Tongue (tissue), 1 donor: ENCODE measurements at regions not wholly inside any gene's neighbourhood (a gene's known extent, or its start where the extent isn't known, plus 50 kb on each side); places are given as distances from the start of the nearest gene placed in this dataset.
"Not testable (repeated sequence)": the region's sequence is repeated elsewhere in the genome, so short reads cannot be mapped to it uniquely, and the experiment has no call there.

ENCODE experiments used
- DNase-seq: peaks from one replicate; pipeline ENCODE4 v3.0.0-alpha.2; 2015

DNA sequence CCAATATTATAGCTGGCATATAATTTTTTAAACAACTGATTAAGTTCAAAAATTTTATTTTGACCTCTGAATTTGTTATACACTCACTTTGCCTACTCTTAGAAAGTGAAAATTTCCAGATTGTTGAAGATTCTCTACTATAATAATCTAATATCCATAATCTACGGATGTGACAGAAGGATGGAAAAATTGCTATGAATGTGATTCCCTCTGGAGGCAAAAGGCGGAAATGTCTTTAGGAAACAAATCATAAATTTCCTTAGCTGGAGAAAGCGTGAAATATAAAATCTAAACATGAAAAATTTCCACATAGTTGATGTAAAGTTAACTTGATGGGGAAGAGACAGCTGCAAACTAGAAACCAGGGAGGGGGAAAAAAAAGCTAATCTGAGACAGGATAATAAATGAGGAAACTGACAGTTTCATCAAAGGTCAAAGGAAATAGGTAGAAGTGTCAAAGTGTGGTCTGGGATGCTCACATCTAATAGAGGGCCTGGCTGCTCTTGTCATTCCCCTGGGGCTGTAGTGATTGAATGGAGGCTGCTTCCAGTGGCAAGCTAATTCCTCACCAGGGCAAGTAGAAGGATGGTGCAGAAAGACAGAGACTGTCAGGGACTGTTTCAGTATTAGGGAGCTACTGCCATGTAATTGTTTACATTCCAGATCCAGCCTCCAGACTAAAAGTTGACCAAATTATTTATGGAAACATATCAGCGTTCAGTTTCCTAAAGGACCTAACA is 264.5 kb downstream of the SDHAF3 start:
- no peak for DNase-seq

DNA sequence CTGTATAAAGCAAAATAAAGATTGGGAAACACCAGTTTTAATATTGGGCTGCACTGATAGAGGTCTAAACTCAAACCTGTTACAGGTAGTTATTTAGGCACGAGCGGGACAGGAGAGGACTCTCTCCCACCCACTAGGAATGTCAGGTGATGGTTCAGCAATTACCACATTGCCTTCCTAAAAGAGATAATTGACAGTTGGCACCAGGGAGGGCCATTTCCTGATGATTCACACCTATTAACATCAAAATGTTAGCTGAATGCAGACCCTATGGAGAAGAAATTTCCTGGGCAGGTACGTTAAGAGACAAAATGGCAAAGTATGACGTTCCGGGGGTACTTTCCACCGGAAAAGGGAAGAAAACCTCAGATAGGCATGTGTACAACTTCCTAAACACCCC is 272.6 kb downstream of the SDHAF3 start:
- DNase-seq = no peak

DNA sequence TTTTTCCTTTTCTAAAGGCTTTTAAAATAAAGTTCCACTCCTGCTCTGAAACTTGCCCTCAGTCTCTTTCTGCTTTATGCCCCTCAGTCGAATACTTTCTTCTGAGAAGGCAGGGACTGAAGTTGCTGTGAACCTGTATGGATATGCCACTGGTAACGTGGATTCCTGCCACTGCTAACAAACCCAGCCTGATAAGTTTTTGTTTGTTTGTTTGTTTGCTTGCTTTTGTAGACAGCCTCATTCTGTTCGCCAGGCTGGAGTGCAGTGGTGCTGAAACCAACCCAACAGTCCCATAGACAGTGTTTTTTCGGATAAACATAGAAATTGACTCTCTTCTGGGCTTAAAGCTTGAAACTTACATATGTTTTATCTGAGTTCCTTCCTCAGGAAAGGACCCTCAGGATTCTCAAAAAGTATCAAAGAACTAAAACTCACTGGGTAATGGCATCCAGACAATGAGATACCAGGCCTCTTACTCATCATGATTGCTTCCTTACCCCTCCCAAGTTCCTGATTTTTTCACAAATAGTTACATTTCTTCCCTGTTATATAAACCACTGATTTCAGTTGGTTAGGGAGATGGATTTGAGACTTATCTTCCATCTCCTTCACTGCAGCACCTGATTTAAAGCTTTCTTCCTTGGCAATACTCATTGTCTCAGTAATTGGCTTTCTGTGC is 273.6 kb downstream of the SDHAF3 start:
- no peak for DNase-seq

DNA sequence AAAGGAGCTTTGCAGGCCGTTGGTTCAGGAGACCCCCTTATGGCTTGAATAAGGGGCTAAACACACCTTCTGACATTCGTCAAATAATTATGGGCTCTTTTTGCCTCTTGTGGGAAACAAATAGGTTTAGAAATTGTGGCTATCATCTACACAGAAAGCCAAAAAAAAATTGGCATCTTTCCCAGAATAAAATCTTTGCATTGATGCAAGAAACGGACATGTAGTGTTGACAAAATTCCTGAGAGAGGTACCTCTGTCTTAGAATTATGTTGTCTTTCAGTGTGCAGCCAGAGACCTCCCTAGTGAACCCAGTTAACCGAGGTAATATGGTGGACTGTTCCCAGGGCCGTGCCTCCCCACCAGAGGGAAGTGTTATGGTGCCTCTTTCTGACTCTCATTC is 283.9 kb downstream of the SDHAF3 start:
- no peak for DNase-seq

DNA sequence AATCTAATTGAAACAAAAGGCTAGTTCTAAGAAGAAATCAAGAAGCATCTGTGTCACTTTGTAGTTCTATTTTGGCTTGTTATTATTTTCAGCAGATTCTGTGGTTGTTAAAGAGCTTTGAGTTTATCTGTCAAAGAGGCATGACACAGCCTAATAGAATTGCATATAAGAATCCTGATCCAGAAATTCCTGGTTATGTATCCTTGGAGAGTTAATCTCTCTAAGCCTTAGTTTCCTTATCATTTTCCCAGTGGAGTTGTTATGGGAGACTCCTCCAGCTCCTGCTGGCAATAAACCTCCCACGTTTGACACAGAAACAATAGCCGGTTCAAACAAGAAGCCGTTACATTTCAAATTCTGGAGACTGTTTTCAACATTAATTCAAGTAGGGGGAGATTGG is 288.3 kb downstream of the SDHAF3 start:
- no peak for DNase-seq

DNA sequence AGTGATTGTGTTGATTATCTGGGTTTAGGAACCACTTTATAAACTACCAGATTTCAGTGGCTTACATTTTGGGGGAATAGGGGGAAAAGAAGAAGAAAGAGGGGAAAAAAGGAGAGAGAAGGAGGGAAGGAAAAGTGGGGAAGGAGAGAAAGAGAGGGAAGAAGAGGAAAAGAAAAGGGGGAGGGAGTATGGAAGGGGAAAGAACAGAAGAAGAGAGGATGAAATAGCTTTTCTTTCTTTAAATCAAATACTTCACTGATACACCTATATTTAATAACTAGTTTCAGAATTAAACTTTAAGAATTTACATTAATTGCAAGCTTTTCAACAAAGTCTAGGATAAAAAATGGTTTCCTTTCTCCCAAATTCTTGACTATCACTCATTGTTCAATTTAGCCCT is 289.6 kb downstream of the SDHAF3 start:
- DNase-seq = no peak

DNA sequence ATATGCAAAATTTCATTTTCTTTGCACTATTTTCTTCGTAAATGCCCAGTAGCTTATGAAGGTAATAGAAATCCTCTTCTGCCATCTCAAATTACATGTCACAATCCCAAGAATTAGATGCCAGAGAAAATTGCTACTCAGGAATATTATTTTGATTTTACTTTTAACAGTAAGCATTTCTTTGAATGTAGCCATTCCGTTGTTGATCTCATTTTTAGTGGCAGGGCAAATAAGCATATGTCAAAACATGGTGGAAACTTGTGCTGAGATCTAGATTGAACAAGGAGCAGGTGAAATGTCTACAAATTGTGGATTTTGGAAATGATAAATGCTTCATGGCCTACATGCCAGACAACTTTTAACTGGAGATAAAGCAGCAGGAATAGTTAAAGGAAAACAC is 291.8 kb downstream of the SDHAF3 start:
- DNase-seq = no peak

DNA sequence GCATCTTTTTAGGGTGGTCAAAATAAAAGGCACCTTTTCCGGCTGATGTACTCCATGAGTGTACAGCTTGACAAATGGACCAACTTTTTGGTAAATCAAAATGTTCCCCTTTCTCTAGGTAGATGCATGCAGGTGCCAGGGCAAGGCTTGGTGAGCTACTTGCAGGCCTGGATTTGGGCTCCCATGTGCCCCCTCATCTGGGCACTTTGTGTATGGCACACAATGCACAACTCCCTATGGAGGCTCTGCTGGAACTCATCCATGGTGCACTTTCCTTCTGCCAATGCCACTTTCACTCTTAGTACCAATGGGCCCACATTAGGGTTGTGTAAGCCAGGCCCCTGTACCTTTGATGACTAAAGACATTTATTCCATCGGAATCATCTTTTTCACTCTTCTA is 300.8 kb downstream of the SDHAF3 start:
- DNase-seq = no peak

DNA sequence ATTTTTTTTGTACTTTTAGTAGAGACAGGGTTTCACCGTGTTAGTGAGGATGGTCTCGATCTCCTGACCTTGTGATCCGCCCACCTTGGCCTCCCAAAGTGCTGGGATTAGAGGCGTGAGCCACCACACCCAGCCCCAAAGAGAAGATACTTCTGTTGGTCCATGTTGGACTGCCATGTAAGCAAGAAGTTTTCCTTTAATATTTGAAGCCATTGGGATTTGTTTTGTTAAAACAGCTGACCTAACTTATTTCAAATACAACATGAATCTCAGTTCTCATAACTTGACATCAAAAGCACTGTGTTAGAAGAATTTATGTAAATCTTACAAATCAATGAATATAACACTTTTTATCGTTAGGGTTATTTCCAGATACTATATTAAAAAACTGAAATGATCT is 302.4 kb downstream of the SDHAF3 start:
- DNase-seq = no peak

DNA sequence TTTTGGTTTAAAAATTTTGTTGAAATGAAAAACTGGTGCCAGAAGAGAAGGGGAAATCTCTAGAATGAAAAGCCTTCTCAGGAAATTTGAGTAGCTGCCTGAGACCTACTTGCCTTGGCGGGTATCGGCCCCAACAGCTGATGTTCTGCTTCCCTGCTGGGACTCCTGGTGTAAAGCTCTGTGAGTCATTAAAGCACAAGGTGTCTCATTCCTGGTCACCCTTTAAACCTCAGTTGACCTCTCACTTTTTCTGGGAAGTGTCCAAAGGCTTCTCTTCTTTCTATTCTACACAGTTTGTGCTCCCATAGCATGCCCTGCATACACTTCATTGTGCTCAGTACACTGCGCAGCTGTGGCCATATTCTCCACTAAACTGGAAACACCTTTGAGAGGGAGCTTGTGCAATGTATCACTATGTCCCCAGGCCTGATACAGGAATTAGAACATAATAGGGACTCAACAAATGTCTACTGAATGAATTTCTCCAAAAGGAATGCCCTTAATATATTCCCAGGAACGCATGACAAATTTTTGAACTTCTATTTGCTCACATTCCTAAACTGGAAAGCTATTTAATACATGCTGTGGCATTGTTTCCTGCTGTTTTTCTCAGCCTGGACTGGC is 303.9 kb downstream of the SDHAF3 start:
- DNase-seq = no peak

DNA sequence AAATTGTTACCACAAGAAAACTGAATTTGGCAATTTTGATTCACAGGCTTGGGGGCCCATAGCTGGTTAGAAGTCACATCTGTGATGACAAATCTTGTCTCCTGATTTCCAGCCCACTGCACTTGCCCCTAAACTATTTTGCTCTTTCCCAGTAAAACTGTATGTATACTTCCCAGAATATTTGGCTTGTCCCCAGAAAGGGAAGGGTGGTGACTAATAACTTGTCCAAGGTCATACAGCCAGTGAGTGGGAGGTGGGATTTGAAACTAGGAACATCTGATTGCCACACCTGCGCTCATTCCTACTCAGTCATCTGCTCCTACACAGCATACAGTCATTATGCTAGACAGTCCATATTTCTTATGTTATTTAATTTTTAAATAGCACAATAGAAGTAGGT is 304.5 kb downstream of the SDHAF3 start:
- DNase-seq = no peak

DNA sequence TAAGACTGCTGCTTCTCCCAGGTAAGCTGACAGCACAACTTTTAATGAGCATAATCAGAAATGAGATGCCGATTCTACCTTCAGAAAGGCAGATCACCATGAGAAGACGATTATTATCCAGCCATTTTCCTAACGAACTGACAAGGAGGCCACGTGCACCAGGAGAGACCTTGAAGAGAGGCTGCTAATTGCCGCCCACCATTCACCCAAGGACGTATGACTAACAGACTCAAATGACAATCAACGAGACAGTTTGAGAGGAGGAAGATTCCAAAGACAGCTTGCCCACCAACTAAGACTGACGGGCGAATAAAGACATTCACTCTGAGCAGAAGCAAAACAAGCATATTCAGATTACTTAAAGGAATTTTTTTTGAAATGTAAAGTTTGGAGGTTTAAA is 301.9 kb upstream of the TAC1 start:
- no peak for DNase-seq

DNA sequence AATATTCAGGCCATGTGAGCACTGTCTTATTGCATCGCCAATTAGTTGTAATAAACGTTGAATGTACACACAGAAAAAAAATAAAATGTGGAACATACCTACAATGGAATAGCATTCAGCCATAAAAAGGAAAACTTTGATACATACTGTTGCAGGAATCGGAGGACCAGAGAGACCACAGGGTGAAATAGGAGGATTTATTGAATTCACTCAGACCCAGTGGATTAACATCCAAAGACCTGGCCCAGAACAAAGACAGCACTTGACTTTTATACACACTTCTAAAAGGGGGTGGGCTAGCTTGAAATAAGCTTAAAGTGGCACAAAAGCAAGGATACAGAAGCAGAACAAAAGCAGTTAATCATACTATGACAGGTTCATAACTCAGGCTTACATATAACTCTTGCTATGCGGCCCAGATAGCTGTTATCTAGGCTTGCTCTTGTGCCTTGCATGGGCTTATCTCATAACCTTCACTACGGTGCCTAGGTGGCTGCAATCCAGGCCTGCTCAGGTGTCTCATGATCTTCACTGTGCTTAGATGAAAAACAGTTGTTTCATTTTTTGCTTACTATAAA is 292.2 kb upstream of the TAC1 start:
- DNase-seq = no peak

DNA sequence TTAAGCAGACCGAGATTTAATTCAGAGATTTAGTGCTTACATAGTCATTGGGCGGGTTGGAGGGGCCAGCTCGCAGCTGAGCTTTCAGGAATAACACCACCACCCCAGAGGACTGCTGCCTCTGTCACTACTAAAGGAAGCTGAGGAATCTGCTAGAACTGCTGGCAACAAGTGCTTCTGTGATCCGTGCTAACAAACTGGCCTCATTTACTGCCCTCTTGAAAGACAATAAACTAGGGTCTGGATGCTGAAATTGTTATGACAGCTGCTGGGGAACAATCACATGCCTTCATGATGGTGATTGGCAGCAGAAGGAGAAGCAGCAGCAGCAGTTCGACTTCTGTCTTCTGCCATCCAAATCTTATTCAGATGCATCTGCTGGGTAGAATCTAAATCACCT is 285.5 kb upstream of the TAC1 start:
- peak; percentile 42 for DNase-seq

DNA sequence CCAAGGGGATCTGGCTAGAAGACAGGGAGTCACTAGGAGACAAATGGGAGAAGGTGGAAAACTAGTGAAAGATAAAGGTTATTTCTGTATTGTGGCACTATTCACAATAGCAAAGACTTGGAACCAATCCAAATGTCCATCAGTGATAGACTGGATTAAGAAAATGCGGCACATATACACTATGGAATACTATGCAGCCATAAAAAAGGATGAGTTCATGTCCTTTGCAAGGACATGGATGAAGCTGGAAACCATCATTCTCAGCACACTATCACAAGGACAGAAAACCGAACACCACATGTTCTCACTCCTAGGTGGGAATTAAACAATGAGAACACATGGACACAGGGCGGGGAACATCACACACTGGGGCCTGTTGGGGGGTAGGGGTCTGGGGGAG is 282.4 kb upstream of the TAC1 start:
- DNase-seq = not testable (repeated sequence)

DNA sequence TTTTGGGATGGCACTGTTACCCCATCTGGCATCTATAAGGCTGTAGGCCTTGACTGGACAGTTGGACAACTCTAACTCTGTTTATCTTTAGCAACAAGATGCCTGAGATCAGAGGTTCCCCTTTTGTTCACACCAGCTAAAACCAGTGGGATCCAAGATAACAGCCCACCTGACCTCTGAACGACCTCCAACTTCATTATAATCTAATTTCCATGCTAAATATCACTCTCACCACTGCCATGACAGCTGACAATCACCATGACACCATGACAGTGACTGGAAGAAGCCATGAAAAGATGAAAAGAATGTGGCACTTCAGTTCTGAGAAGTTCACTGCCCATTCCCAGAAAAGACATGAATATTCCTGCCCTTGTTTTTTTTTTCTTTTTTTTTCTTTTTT is 281.4 kb upstream of the TAC1 start:
- DNase-seq = no peak

DNA sequence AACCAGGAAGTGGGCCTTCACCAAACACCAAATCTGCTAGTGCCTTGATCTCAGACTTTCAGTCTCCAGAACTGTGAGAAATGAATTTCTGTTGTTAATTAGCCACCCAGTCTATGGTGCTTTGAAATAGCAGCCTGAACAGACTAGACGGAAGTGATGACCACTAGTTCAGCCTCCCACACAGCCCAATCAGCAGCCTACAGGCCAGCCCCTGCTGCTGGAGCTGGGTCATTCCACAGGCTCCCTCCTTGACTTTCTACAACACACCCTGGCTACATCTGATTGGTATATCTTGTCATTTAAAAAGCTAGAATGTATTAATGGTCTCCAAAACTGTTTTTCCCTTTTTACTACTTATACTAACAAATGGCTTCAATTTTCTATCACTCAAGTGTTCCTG is 277.2 kb upstream of the TAC1 start:
- DNase-seq = no peak

DNA sequence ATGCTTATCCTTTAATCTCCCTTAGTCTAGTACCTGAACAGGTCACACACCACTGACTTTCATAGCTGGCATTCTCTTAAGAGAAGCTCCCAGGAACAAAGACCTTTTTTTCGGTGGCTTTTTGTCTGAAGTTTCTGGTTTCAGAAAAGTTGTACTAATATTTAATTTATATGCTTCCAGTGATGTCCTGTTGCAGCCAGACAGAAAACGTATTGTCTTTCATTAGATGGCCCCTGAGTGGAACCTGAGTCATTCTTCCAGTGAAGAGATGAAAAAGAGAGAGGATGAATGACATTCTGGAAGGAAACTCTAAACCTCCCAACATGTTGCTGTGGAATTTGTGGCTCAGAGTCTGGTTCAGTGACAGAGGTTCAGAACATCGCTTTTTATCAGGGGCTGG is 274.8 kb upstream of the TAC1 start:
- no peak for DNase-seq

DNA sequence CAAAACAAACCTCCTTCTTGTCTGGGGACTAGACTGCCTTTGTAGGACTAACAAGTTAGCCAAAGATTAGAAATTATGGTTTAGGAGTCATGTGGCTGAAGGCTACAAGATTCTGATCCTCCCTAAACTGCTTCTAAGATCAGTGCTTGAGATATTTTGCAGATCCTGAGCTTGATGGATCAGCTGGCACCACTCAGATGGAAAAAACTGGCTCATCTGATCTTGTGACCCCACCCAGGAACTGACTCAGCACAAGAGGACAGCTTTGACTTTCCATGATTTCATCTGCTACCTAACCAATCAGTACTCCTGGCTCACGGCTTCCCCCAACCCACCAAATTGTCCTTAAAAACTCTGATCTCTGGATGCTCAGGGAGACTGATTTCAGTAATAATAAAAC is 271.5 kb upstream of the TAC1 start:
- no peak for DNase-seq

DNA sequence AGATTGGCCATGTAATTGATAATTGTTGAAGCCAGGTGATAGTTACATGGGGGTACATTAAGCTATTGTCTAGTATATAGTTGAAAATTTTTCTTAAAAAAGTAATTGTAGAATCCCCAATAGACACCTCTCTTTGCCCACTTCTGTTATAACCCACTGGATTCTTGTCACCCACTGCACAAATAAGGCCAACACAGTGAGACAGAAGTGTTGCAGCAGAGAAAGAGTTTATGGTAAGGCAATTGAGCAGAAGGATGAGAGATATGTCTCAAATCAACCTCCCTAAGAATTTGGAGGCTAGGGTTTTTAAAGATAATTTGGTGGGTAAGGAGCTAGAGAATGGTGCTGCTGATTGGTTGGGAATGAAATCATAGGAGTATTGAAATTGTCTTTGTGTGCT is 270.3 kb upstream of the TAC1 start:
- DNase-seq = no peak

DNA sequence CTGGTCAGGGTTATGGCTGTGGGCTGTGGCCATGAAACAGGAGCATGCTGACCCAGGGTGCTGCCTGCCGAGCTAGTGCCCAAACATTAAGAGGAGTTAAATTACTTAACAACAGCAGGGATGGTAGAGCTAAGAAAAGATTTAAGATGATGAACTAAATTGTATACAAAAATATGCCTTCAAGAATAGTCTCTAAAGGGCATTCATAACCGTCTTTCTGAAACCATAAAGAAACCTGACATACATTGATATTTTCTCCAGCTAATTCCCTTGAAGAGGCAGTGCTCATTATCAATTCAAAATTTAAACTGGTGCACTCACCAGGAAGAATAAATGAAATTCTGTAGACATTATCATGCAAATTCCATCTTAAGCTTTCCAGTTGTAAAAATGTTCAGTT is 265.8 kb upstream of the TAC1 start:
- DNase-seq = no peak

DNA sequence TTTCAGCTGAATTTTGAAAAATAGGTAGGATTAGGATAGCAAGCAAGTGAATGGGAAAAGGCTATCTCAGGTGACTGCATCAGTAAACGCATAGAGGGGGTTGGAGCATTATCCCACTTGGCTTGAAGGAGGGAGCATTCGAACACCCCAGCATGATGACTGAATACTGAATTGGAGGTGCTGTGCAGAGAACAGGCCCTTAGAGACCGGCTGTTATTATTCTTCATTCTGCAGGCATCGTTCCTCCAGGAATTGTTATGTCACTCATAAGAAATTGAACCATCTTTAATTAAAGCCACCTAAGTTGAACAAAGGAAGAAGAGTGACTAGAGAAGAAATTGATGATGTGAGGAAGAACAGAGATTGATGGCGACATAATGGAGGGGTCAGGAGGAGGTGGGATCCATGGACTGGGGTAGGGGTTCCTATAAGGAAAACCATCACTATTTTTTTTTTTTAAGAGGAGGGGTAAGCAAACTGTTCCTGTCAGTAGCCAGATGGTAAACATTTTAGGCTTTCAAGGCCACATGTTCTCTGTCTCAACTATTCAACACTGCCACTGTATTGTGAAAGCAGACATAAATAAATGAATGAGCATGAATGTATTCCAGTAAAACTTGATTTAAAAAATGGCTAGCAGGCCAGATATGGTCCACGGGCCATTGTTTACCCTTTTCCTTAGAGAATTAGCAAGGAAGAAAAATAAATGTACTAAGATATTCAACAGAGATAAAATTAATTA is 264.7 kb upstream of the TAC1 start:
- DNase-seq = no peak

DNA sequence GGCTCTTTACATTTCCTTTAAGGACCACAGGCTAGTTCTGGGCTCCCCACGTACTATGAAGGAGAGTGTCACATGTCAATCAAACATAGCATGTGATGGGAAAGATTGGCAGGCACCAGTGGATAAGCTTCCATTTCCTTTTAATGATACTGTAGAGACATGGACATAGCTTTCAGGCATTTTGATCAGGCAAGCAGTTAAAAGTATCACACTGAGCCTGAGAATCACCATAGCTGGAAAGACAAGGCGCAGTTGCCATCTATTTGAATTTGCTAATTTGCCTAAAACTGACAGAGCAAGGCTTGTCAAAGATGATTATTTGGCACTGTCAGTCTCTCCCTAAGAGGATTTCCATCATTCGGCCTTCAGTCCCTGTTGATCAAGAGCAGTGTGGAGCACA is 263.4 kb upstream of the TAC1 start:
- DNase-seq = no peak
